BE2C (cell line): ENCODE measurements at regions not wholly inside any gene's neighbourhood (a gene's known extent, or its start where the extent isn't known, plus 50 kb on each side); places are given as distances from the start of the nearest gene placed in this dataset.

ENCODE experiments used
- DNase-seq: peaks from one replicate; pipeline ENCODE4 v3.0.0-alpha.2; 2020
- H3K27me3 ChIP-seq: fragments of 250-450 bp; sonication (Bioruptor Pico); 2 replicates; pipeline ENCODE4 v1.5.1; 2020; ENCODE audit warnings: mild to moderate bottlenecking
- H3K36me3 ChIP-seq: fragments of 250-450 bp; sonication (Bioruptor Pico); 2 replicates; pipeline ENCODE4 v1.5.1; 2020; ENCODE audit warnings: mild to moderate bottlenecking
- H3K4me1 ChIP-seq: fragments of 250-450 bp; sonication (Bioruptor Pico); 2 replicates; pipeline ENCODE4 v1.5.1; 2020
- H3K4me3 ChIP-seq: 2 replicates; pipeline ENCODE4 v1.5.1; 2011; ENCODE audit warnings: low read depth, low read length
- H3K9me3 ChIP-seq: fragments of 250-450 bp; sonication (Bioruptor Pico); 2 replicates; pipeline ENCODE4 v1.5.1; 2020
- TF ChIP-seq, protein P1 (sequence below): IDR thresholded peaks from 2 replicates; pipeline ENCODE4 v1.5.1; 2012; ENCODE audit warnings: mild to moderate bottlenecking, low read depth, low read length

- Histone ChIP-seq H3K36me3 (no peaks in the 10 kb centered on the region), H3K9me3 (no peaks in the 10 kb centered on the region), H3K4me3 (no peak overlapping the region), H3K4me1 (no peaks in the 10 kb centered on the region), H3K27me3 (no peaks in the 10 kb centered on the region)
- TF ChIP-seq, protein P1, sequence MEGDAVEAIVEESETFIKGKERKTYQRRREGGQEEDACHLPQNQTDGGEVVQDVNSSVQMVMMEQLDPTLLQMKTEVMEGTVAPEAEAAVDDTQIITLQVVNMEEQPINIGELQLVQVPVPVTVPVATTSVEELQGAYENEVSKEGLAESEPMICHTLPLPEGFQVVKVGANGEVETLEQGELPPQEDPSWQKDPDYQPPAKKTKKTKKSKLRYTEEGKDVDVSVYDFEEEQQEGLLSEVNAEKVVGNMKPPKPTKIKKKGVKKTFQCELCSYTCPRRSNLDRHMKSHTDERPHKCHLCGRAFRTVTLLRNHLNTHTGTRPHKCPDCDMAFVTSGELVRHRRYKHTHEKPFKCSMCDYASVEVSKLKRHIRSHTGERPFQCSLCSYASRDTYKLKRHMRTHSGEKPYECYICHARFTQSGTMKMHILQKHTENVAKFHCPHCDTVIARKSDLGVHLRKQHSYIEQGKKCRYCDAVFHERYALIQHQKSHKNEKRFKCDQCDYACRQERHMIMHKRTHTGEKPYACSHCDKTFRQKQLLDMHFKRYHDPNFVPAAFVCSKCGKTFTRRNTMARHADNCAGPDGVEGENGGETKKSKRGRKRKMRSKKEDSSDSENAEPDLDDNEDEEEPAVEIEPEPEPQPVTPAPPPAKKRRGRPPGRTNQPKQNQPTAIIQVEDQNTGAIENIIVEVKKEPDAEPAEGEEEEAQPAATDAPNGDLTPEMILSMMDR: no peak
- DNase-seq: no peak
Observed at GRCh38 chr2:10235099-10235908, 67.4 kb upstream of the HPCAL1 start.

DNA sequence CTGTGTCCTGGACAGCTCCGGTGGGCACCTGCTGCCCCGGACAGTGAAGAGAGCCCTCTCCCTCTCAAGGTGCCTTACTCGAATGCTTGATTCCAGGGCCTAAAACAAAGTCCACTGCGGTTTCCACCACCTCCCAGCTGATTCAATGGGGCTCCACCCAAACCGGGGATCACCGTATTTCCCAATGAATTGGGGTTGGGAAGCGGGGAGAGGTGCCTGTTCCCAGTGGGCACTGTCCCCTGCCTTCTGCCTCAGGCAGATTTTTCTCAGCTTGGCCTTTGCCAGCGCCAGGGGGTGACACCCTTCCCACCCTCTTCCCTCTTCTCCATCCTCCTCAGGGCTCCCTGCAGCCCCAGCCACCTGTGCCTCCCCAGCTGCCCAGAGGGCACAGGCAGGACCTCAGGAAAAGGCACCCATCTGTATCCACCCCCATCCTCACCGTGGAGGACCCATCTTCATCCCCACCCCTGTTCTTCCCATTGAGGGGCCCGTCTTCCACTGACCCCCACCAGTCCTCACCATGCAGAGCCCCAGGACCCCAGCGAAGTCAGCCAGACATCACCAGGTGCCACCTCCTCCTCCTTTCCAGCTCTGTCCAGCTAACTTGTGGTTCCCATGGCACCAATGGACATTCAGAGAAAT is 66.7 kb upstream of the HPCAL1 start:
- TF ChIP-seq, protein P1: no peak
- H3K9me3 ChIP-seq: no peaks in the 10 kb centered on the region

DNA sequence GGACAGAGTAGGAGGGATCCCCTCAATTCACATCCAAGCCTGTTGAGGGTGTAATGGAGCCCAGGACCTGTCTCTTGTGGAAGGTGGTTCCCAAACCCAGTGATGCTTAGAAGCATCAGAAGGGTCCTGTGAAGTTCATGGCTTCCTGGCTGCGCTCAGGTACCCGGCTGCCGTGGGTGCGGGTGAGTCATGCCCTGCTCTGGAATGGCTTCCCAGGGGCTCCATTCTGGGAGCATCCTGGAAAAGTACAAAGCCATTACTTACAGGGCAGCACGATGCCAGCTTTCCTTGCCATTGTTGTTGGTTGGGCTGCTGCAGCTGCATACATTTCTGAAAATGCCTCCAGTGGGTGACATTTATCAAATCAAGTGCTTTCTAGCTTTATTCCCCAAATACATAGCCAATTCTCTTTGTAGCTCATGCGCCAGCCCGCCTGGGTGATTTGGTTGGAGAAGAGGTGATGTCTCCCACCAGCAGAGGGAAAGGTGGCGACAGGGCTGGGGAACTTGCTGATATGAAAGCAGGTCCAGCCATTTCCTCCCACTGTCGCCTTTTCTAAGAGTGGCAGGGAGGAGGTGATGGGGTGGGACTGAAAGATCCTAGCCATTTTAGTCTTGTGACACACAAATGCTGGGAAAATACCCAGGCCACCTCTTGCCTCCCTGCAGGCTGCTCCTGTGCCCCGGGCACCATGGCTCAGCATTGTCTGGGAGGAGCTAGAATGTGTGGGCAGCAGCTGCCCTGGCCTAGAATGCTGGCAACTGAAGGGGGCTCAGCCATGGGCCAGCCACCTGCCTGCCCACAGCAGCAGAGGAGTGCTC is 65.9 kb upstream of the HPCAL1 start:
- DNase-seq: no peak
- no peak overlapping the region for H3K4me3 ChIP-seq
- H3K9me3 ChIP-seq: no peaks in the 10 kb centered on the region
- H3K4me1 ChIP-seq: no peaks in the 10 kb centered on the region
- H3K36me3 ChIP-seq: no peaks in the 10 kb centered on the region
- TF ChIP-seq, protein P1: no peak
- H3K27me3 ChIP-seq: no peaks in the 10 kb centered on the region

More for the DNA sequence above, 66.7 kb upstream of the HPCAL1 start:
- Histone ChIP-seq H3K4me3 (no peak overlapping the region), H3K4me1 (no peaks in the 10 kb centered on the region), H3K36me3 (no peaks in the 10 kb centered on the region), H3K27me3 (no peaks in the 10 kb centered on the region)
- no peak for DNase-seq

DNA sequence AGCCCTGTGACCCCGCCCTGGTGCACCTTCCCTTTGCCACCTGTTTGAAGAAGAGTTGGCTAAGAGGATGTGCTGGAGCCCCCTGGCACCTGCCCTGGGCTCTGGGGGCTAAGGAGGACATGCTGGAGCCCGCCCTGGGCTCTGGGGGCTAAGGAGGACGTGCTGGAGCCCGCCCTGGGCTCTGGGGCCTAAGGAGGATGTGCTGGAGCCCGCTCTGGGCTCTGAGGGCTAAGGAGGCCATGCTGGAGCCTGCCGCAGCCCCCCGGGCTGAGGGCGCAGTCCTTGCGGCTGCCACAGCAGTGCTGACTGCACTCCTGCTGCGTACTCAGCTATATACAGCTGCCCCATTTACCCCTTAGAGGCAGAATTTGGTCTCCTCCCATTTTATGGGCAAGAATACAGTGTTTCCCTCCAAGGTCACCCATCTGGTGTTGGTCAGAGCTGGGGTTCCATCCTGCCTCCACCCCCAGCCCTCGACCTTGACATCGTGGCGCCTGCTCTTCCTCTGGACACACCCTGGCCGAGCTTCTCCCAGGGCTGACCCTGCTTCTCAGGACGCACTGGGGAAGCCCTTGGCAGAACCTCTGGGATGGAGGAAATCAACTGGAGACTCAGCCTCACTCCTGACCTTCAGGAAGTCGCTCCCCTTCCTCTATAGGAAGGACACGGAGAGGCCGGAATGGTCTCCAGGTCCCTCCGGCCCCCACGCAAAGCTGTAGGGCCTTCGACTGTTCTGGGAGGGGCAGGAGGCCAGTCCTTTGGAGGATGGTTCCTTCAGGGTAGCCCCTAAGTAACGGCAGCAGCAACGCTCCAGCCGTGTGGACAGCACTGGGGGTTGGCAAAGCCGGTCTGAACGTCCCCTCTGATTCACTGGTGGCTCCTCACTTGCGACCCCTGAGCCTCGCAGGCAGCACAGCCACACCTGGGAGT is 65.0 kb upstream of the HPCAL1 start:
- no peaks in the 10 kb centered on the region for H3K9me3 ChIP-seq
- no peaks in the 10 kb centered on the region for H3K36me3 ChIP-seq
- no peak overlapping the region for H3K4me3 ChIP-seq
- no peaks in the 10 kb centered on the region for H3K4me1 ChIP-seq
- DNase-seq: no peak
- TF ChIP-seq, protein P1: no peak
- no peaks in the 10 kb centered on the region for H3K27me3 ChIP-seq

GRCh38 chr2:10238396-10238795 is 64.3 kb upstream of the HPCAL1 start:
- Histone ChIP-seq H3K27me3 (no peaks in the 10 kb centered on the region), H3K4me3 (no peak overlapping the region), H3K36me3 (no peaks in the 10 kb centered on the region), H3K9me3 (no peaks in the 10 kb centered on the region), H3K4me1 (no peaks in the 10 kb centered on the region)
- DNase-seq: no peak
- TF ChIP-seq, protein P1: no peak
